GM03348 (cell line): ENCODE measurements at regions not wholly inside any gene's neighbourhood (a gene's known extent, or its start where the extent isn't known, plus 50 kb on each side); places are given as distances from the start of the nearest gene placed in this dataset.

Experiments used
- DNase-seq: peaks from one replicate; pipeline ENCODE4 v3.0.0; 2012; ENCODE audit warnings: low spot score

GRCh38 chr5:89988998-89989655, 420.4 kb downstream of the CETN3 start:
- peak; percentile 18 for DNase-seq

GRCh38 chr5:89988129-89988810, 421.3 kb downstream of the CETN3 start:
- DNase-seq = no peak

- no peak for DNase-seq
Observed at GRCh38 chr5:89983216-89983615, 426.3 kb downstream of the CETN3 start.

DNA sequence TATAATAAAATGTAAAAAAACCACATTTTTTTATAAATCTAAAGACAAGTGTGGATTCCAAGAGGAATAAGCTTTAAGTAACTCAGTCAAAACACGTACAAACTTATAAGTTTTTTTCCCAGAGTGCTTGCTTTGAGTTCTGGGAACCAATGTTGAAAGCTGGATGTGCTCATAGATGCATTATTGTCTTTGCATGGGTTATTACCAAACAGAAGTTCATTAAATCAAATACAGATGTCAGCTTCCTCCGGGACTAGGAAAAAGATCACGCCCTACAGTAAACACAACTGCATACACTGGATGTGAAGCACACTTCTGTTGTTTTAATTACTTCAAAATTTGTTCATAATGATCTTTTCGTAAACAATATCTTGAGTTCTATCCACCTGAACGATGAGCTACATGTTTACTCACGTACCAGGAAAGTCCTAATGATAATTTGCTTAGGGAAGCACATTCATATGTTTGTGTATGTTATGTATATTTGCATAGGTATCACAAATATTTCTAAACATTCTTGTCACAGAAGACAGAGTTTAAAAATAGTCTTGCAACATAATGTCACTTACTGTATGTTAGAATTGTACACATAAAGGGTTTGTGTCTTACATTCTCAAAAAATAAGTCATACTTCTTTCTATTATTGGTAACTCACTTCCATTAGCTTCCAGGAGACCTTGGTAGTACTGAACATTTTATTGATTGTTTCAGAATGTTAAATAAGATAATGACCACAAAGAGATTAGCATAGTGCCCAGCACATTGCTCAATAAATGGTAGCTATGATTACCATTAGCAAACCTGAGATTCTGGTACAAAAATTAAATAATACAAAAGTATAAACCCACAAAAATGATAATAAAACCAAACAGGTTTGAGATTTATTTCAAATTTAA, 427.4 kb downstream of the CETN3 start:
- peak; percentile 54 for DNase-seq

GRCh38 chr5:89981021-89981420, 428.5 kb downstream of the CETN3 start:
- DNase-seq = no peak

DNA sequence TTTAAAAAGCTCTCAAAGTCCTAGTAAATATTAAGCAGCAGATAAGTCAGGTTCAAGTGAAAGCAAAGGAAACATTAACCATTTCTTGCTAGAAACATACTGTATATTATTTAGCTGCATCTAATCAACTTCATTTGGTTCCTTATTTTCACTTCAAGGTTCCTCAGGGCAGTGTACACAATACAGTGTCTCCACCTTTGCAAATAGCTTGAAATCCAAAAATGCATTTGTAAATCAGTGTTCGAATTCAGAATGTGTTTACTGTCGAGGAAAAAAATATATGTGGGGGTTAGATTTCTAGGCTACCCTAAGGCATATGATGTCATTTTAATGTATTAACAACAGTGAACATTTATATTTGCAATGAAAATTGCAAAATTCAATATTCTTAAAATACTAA, 436.0 kb downstream of the CETN3 start:
- DNase-seq = no peak

- DNase-seq = no peak
Observed at GRCh38 chr5:89972901-89973300, 436.7 kb downstream of the CETN3 start.

GRCh38 chr5:89968958-89969381, 440.6 kb downstream of the CETN3 start:
- peak; percentile 28 for DNase-seq

GRCh38 chr5:89967771-89968444, 441.6 kb downstream of the CETN3 start:
- DNase-seq = peak; percentile 25

- DNase-seq = no peak
Observed at GRCh38 chr5:89956838-89957237, 452.7 kb downstream of the CETN3 start.

- no peak for DNase-seq
Observed at GRCh38 chr5:89954916-89955315, 454.6 kb downstream of the CETN3 start.

DNA sequence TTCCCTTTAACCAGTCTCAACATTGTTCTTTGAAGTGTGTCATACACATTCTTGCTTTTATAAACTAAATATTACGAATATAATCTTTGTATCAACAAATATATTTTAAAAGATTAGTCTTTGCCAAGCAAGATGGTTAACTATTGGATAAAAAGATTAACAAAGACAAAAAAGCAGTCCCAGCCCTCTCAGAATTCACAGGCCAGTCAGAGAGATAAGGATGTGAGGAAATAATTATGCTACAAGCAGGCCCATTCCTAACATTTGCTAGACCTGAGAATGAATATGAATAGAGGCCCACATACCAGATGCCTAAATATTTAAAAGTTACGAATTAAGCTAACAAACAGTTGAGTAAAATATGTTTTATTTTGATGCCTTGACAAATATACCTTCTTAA, 457.7 kb downstream of the CETN3 start:
- no peak for DNase-seq

GRCh38 chr5:89950234-89950633, 459.3 kb downstream of the CETN3 start:
- DNase-seq = no peak

DNA sequence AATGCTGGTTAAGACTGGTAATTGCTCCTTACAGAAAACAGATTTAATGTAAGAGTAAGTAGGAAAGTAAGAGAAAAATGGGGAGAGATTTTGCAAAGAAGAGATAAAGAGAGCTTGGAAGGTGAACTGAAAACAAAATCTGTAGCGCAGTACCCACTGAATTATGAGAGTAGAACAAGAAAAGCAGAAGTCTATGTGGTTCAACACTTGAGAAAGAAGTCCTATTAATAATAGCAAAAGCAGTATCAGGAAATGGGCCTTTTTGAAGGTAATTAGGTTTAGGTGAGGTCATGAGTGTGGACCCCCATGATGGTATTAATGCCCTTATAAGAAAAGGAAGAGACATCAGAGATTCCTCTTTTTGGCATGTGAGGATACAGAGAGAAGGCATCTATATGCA, 460.6 kb downstream of the CETN3 start:
- DNase-seq = no peak

GRCh38 chr5:89946916-89947315, 462.6 kb downstream of the CETN3 start:
- no peak for DNase-seq

DNA sequence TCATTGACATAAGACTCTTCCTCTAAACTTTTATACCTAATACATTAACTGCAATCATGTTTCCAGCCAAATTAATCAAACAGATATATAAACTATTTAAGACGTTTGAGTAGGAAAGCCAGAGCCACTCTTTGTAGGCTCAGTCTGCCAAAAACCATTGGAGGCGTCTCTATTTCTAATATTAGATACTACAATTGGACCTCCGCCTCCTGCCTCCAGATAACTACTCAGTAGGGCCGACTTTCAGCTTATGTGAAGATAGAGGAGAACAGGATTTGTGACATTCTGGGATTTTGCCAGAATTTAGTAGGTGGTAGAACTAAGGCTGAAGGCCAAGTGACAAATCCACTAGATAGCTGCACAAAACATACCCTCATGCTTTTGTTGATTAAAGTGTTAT, 463.0 kb downstream of the CETN3 start:
- no peak for DNase-seq

GRCh38 chr5:89942171-89942570, 467.4 kb downstream of the CETN3 start:
- DNase-seq = no peak

DNA sequence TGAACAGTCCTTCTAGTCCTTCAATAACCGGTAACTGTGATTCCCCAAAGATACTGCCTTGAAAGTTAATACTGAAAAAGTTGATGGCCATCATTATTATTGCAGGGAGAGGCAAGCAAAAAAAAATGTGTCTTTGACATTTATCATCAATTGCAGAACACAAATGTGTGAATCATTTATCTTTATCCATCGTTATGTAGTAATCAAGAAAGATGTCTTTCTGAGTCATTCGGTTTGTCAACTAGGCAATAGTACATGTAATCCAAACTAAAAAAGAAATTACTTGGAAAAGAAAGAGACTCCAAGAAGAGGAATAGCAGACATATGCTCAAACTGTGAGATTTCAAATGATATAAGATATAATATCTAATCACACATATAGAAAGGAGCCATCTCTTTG, 473.0 kb downstream of the CETN3 start:
- no peak for DNase-seq

DNA sequence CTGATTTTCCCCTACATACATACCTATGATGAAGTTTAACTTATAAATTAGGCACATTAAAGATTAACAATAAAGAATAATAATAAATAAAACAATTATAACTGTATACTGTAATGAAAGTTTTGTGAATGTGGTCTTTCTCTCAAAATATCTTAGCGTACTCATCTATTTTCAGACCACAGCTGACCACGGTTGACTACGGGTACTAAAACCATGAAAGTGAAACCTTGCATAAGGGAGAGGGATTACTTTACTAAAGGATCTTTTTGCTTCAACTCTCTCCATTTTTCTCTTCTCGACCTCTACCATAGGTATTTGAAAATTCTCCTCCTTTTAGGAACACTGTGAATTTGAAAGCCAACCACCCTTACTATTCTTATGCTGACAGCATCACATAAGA, 475.5 kb downstream of the CETN3 start:
- DNase-seq = no peak

GRCh38 chr5:89932771-89933181, 476.8 kb downstream of the CETN3 start:
- no peak for DNase-seq

- DNase-seq = peak; percentile 27
Observed at GRCh38 chr5:89930591-89931392, 478.8 kb downstream of the CETN3 start.
